ENCODE measurements at regions not wholly inside any gene's neighbourhood (a gene's known extent, or its start where the extent isn't known, plus 50 kb on each side); places are given as distances from the start of the nearest gene placed in this dataset.

- no peak for TF ChIP-seq CHD7 (IDR thresholded peaks at IDR 0.05; ENCODE audit: insufficient replicate concordance, low read length)
- TF ChIP-seq KDM1A (IDR thresholded peaks at IDR 0.05; ENCODE audit: borderline replicate concordance, low read length), result no peak
- TF ChIP-seq GTF2F1 (IDR thresholded peaks at IDR 0.05; ENCODE audit: borderline replicate concordance, low read depth, low read length), result no peak
These were observed 241.6 kb downstream of the SNX10 start (continued) for GRCh38 chr7:26533217-26533616.
